ACC112 (cell line): ENCODE measurements at regions not wholly inside any gene's neighbourhood (a gene's known extent, or its start where the extent isn't known, plus 50 kb on each side); places are given as distances from the start of the nearest gene placed in this dataset.
"Not testable (repeated sequence)": the region's sequence is repeated elsewhere in the genome, so short reads cannot be mapped to it uniquely, and the experiment has no call there.

Source experiments
- H2AFZ ChIP-seq: fragments of 200-600 bp; sonication (generic); one replicate; pipeline ENCODE4 v1.6.0; 2017; ENCODE audit warnings: antibody characterized with exemption, low read length; ENCODE audit not compliant: unreplicated experiment
- H3K27ac ChIP-seq: fragments of 200-600 bp; sonication (generic); 2 replicates; pipeline ENCODE4 v1.5.1; 2014; ENCODE audit warnings: low read depth, mild to moderate bottlenecking, antibody characterized with exemption, low read length, moderate library complexity
- H3K27me3 ChIP-seq: fragments of 200-600 bp; sonication (generic); 2 replicates; pipeline ENCODE4 v1.6.1; 2014; ENCODE audit warnings: mild to moderate bottlenecking, antibody characterized with exemption, low read length, moderate library complexity, mixed read lengths; ENCODE audit not compliant: insufficient read depth
- H3K36me3 ChIP-seq: fragments of 200-600 bp; sonication (generic); 2 replicates; pipeline ENCODE4 v1.6.1; 2016; ENCODE audit warnings: mild to moderate bottlenecking, antibody characterized with exemption, low read length, moderate library complexity, mixed read lengths; ENCODE audit not compliant: insufficient read depth
- H3K4me1 ChIP-seq: fragments of 200-600 bp; sonication (generic); one replicate; pipeline ENCODE4 v1.6.1; 2016; ENCODE audit warnings: low read length, mixed read lengths; ENCODE audit not compliant: insufficient read depth, unreplicated experiment, control insufficient read depth
- H3K4me3 ChIP-seq: fragments of 200-600 bp; sonication (generic); 2 replicates; pipeline ENCODE4 v1.5.1; 2014; ENCODE audit warnings: mild to moderate bottlenecking, low read depth, low read length
- H3K79me2 ChIP-seq: fragments of 200-600 bp; sonication (generic); one replicate; pipeline ENCODE4 v1.6.0; 2016; ENCODE audit warnings: low read length; ENCODE audit not compliant: control insufficient read depth, unreplicated experiment, insufficient read depth

DNA sequence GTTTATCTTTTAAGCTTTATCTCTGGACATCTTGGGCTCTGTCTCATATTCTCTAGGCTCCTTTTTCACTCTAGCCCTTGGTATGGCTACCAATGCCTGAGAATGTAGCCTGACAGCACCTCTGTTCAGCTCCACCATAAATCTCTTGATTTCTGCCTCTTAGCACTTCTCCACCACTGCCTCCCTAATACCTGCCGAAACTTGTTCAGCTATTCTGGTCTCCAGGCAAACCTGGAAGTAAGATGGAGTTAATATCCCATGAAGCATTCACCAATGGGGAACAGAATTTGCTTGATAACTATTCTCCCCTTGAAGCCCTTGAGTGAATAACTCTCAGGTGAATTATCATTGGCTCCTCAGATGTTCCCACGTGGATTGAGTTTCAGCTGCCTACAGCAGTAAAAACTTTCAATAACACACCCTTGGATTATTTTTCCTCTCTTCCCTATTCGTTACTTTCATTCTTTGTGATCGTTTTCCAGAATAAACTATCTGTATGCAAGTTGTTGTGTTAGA, 145.6 kb downstream of the EVA1A start:
- H3K4me1 ChIP-seq = no peaks in the 10 kb centered on the region
- peaks cover 6% of the 10 kb centered on the region for H3K27me3 ChIP-seq
- H3K4me3 ChIP-seq = no peak overlapping the region
- H3K27ac ChIP-seq = no peak overlapping the region
- H3K36me3 ChIP-seq = no peaks in the 10 kb centered on the region
- no peaks in the 10 kb centered on the region for H3K79me2 ChIP-seq
- H2AFZ ChIP-seq = no peak overlapping the region

DNA sequence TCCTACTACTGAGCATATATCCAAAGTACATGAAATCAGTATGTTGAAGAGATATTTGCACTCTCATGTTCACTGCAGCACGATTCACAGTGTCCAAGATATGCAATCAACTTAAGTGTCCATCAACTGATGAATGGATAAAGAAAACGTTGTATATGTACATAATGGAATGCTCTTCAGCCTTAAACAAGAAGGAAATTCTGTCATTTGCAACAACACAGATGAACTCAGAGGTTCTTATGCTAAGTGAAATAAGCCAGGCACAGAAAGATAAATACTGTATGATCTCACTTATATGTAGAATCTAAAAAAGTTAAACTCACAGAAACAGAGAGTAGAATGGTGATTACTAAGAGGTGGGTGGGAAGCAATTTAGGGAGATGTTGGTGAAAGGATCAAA, 149.2 kb downstream of the EVA1A start:
- no peak overlapping the region for H2AFZ ChIP-seq
- no peak overlapping the region for H3K4me3 ChIP-seq
- H3K27ac ChIP-seq = no peak overlapping the region
- H3K4me1 ChIP-seq = no peaks in the 10 kb centered on the region
- H3K36me3 ChIP-seq = no peaks in the 10 kb centered on the region
- H3K27me3 ChIP-seq = peaks cover 6% of the 10 kb centered on the region; the same call in 1 of the 2 replicates
- no peaks in the 10 kb centered on the region for H3K79me2 ChIP-seq

DNA sequence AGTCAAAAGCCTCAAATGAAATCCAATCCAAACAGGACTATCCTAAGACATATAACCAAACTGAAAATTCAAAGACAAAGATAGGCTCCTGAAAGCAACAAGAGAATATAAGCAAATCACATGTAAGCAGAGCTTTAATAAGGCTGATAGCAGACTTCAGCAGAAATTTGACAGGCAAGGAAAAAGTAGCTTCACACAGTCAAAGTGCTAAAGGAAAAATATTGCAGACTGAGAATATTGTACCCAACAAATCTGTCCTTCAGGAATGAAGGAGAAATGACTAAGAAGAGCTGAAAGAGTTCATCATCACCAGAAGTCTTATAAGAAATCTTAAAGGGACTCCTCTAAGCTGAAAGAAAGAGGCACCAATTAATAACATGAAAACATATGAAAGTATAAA, 150.0 kb downstream of the EVA1A start:
- Histone ChIP-seq H3K27me3 (peaks cover 6% of the 10 kb centered on the region; the same call in 1 of the 2 replicates), H3K36me3 (no peaks in the 10 kb centered on the region), H2AFZ (no peak overlapping the region), H3K4me1 (no peaks in the 10 kb centered on the region), H3K27ac (no peak overlapping the region), H3K4me3 (no peak overlapping the region), H3K79me2 (no peaks in the 10 kb centered on the region)

DNA sequence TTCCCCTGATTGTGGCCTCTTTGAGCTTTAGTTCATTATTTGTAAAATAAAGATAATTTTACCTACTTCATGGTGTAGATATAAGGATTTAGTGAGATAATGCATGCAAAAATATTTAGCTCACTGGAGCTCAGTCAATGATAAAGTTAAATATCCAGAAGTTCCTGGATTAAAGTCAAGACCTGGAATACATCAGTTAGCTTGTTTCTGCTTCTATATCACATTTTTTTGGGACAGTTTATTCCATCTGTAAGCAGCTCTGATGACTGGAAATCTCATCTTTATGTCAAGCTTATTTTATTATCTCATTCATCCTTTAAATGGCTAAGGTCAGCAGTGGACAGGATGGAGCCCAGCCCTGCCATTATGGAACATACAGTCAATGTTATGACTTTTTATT, 152.0 kb downstream of the EVA1A start:
- Histone ChIP-seq H3K27me3 (peaks cover 12% of the 10 kb centered on the region), H3K79me2 (no peaks in the 10 kb centered on the region), H3K27ac (no peak overlapping the region), H2AFZ (no peak overlapping the region), H3K4me1 (no peaks in the 10 kb centered on the region), H3K36me3 (no peaks in the 10 kb centered on the region), H3K4me3 (no peak overlapping the region)

DNA sequence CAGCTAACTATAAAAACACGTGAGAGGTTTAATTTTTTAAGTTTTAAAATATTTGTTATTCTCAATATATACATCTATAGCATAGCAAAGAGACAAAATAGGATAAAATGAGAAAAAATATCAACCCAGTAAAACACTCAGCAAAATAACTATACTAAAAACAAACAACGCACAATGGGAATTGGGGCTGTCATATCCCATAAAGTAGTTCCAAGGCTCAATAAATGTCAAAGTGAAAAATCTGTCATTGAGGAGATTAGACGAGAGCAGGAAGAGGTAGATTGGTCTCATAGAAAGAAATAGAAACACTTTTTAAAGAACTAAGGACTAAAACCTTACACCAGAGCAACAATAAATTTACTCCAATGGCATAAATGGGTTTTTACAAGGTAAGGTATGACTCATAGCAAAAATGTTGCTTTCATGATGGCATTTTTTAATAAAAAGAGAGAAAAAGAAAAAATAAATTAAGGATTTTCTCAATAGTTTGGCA, 153.7 kb downstream of the EVA1A start:
- no peaks in the 10 kb centered on the region for H3K4me1 ChIP-seq
- no peaks in the 10 kb centered on the region for H3K79me2 ChIP-seq
- H3K27ac ChIP-seq = no peak overlapping the region
- no peak overlapping the region for H3K4me3 ChIP-seq
- peaks cover 12% of the 10 kb centered on the region for H3K27me3 ChIP-seq
- H3K36me3 ChIP-seq = no peaks in the 10 kb centered on the region
- H2AFZ ChIP-seq = no peak overlapping the region

DNA sequence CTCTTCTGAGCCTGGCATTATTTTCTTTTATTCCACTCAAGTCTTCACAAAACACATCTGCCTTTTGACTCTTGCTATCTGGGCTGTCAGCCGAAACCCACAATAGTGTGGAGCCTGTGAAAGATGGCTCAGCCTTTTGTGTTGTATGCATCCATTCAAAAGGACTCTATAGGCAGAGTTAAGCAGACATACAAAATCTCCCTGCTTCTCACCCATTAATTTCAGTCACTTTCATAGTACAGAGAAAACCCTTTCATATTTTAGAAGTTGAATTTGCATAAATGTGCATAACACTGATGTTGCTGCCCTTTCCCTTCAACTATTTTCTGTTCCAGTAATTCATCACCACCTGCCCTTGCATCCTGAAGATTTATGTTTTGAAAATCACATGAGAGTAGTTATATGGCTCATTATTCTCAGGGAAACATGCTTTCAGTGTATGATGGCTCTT, 154.6 kb downstream of the EVA1A start:
- Histone ChIP-seq H3K4me3 (no peak overlapping the region), H3K27ac (no peak overlapping the region), H3K36me3 (no peaks in the 10 kb centered on the region), H3K4me1 (no peaks in the 10 kb centered on the region), H3K79me2 (no peaks in the 10 kb centered on the region), H2AFZ (no peak overlapping the region), H3K27me3 (peaks cover 12% of the 10 kb centered on the region)

DNA sequence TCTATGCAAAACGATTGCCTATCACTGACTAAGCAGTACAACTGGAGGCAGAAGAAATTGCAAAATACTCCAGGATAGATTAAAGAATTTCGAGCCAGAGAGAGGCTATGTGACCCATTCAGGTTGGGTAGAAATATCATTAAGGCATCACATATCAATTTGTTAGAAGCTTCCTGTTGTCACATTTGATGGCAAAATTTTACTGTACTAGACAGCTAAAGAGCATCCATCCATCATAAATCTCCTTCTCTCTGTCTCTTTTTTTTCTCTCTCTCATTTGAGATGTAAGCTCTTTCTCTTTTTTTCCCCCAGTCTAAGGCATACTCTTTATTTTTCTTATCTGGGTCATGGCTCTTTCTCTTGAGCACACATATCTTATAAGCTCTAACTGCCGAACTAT, 155.7 kb downstream of the EVA1A start:
- Histone ChIP-seq H3K79me2 (no peaks in the 10 kb centered on the region), H3K27me3 (peaks cover 6% of the 10 kb centered on the region), H2AFZ (no peak overlapping the region), H3K4me1 (no peaks in the 10 kb centered on the region), H3K4me3 (no peak overlapping the region), H3K27ac (no peak overlapping the region), H3K36me3 (no peaks in the 10 kb centered on the region)

DNA sequence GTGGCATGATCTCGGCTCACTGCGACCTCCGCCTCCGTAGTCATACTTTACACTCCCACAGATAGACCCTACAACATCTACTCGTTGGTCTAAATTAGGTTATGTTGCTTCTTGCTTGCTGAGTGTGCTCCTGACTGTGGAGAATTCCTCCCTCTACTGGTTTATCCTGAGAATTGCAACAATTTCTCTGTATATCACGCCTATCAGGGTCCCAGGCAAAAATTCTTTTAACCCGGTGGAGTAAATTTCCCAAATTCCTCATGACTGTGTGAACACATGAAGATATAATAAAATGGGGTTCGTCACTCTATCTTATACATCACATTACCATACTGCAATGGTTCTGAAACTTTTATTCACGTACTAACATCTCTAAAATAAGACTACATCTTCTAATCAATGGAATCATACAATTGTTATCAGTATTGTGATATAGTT, 156.7 kb downstream of the EVA1A start:
- Histone ChIP-seq H2AFZ (no peak overlapping the region), H3K4me1 (no peaks in the 10 kb centered on the region), H3K36me3 (no peaks in the 10 kb centered on the region), H3K4me3 (no peak overlapping the region), H3K27ac (no peak overlapping the region), H3K79me2 (no peaks in the 10 kb centered on the region), H3K27me3 (peaks cover 6% of the 10 kb centered on the region)

DNA sequence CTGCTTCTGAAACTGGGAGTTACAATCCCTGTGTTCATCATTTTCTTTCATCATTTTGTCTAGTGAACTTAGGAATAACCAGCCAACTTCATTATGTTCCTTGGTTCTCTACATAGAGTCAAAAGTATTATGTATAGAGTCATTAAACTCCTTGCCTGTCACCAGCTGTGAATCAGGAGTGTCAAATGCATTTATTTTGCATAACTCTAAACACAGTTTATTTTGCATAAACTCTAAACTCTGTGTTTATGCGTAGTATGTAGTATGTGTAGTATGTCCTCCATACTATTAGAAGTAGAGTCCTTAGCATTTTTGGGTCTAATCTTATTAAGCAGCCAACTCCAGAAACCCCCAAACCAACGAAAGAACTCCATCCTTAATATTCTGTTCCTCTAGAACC, 164.4 kb downstream of the EVA1A start:
- no peak overlapping the region for H3K27ac ChIP-seq

DNA sequence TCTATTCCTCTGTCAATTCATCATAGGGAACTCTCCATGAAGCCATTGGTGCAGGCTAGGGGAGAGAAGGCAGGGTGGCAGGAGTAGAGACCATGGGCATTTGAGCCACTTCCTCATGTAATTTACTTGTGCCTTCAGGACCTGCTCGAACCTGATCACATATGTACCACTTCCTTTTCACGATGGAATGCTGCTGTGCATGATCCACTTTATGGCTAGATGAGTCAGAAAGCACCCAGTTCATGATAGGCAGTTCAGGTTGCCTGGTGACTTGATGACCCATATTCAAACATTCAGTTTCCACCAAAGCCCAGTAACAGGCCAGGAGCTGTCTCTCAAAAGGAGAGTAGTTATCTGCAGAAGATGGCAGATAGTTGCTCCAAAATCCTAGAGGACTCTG, 166.0 kb downstream of the EVA1A start:
- not testable (repeated sequence) for H2AFZ ChIP-seq, H3K4me3 ChIP-seq, H3K27ac ChIP-seq, H3K79me2 ChIP-seq, H3K27me3 ChIP-seq, H3K36me3 ChIP-seq, H3K4me1 ChIP-seq

More for the DNA sequence above, 164.4 kb downstream of the EVA1A start:
- Histone ChIP-seq H3K27me3 (no peaks in the 10 kb centered on the region; the same call in 1 of the 2 replicates), H3K4me1 (no peaks in the 10 kb centered on the region), H2AFZ (no peak overlapping the region), H3K79me2 (no peaks in the 10 kb centered on the region), H3K36me3 (no peaks in the 10 kb centered on the region), H3K4me3 (no peak overlapping the region)

DNA sequence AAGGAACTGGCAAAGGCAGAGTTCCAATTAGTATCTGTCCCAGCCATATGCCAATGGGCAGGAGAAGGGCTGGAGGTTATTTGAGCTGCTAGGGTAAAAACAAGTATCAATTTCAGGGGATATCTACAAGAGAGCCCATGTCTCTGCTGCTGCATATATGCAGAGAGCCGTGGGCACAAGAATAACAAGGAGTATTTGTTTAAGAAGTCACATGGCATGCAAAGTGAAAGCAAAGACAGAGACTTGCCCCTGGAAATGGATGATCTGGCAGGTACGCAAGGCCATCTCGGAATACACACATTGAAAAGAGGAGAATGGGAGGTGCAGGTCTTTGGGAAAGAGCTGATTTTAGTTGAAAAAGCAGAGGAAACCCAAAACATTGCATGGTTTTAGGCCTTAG, 170.6 kb downstream of the EVA1A start:
- Histone ChIP-seq H3K79me2 (no peaks in the 10 kb centered on the region), H3K4me1 (no peaks in the 10 kb centered on the region), H2AFZ (no peak overlapping the region), H3K36me3 (no peaks in the 10 kb centered on the region), H3K27me3 (no peaks in the 10 kb centered on the region), H3K4me3 (no peak overlapping the region), H3K27ac (no peak overlapping the region)
